GM12872 (cell line): ENCODE measurements at regions not wholly inside any gene's neighbourhood (a gene's known extent, or its start where the extent isn't known, plus 50 kb on each side); places are given as distances from the start of the nearest gene placed in this dataset.

Source experiments
- CTCF ChIP-seq: IDR thresholded peaks from 3 replicates; pipeline ENCODE4 v1.5.1; 2011; ENCODE audit warnings: low read depth, mild to moderate bottlenecking, low read length, moderate library complexity; ENCODE audit not compliant: insufficient read depth

GRCh38 chr1:199629624-199630023 is 397.9 kb upstream of the NR5A2 start:
- no peak for TF ChIP-seq CTCF

- no peak for TF ChIP-seq CTCF
These were observed 388.1 kb upstream of the NR5A2 start for GRCh38 chr1:199639453-199639852.

GRCh38 chr1:199641531-199641930 is 386.0 kb upstream of the NR5A2 start:
- no peak for TF ChIP-seq CTCF

DNA sequence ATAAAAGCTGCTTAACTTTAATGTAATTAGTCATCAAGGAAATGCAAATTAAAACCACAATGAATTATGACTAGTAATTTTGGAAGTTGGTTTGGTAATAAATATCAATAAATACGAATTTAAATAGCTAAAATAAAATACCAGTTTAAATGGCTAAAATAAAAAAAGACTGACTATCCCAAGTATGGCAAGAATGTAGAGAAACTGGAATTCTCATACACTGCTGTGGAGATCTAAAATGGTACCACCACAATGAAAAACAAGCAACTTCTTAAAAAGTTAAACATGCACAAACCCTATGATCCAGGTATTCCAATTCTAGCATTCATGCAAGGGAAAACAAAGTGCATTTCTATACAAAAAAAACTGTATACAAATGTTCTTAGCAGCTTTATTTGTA is 382.6 kb upstream of the NR5A2 start:
- TF ChIP-seq CTCF, result no peak

- no peak for TF ChIP-seq CTCF
These were observed 380.7 kb upstream of the NR5A2 start for GRCh38 chr1:199646761-199647160.

- no peak for TF ChIP-seq CTCF
These were observed 370.1 kb upstream of the NR5A2 start for GRCh38 chr1:199657449-199657848.

DNA sequence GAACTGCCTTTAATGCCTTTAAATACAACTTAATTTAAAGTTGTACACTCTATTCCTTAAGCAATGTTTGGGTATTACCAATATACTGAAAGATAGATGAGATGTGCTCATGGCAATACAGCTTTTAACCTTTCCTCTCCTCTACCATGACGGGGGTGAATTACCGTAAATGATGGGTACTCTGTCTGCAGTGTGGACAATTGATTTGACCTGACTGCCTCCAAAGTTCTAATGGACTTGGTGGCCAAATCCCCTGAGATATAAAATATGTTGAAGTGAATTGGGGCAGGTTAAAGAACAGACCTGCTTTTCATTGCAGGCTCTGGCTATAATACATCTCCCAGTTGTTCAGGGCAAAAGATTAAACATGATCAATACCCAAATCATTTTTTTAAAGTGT is 367.4 kb upstream of the NR5A2 start:
- no peak for TF ChIP-seq CTCF

DNA sequence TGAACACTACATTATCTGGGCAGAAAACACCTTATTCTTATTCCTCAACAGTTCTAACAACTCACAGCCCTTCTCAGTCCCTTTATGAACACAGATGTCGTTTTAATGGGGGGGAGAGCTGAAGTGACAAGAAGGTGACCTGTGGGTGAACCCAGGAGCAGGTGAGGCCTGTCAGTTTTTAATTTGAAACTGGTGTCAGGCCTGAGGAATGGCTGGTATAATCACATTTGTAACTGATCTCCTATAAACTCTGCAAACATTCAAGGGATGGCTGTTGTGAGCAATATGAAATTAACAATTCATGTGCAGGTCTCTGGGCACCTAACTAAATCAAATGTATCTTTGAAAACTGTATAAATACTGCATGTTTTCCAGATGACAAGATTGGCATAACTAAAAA is 362.1 kb upstream of the NR5A2 start:
- TF ChIP-seq CTCF, result no peak
